GM20000 (cell line): ENCODE measurements at regions not wholly inside any gene's neighbourhood (a gene's known extent, or its start where the extent isn't known, plus 50 kb on each side); places are given as distances from the start of the nearest gene placed in this dataset.
"Not testable (repeated sequence)": the region's sequence is repeated elsewhere in the genome, so short reads cannot be mapped to it uniquely, and the experiment has no call there.

ENCODE experiments used
- DNase-seq: peaks from one replicate; pipeline ENCODE4 v3.0.0; 2012; ENCODE audit warnings: low spot score
- TF ChIP-seq, protein P1 (sequence below): IDR thresholded peaks from 2 replicates; pipeline ENCODE4 v1.5.1; 2012; ENCODE audit warnings: mild to moderate bottlenecking, control low read depth; ENCODE audit errors: extremely low read depth, missing control alignments

- DNase-seq: no peak
- TF ChIP-seq, protein P1, sequence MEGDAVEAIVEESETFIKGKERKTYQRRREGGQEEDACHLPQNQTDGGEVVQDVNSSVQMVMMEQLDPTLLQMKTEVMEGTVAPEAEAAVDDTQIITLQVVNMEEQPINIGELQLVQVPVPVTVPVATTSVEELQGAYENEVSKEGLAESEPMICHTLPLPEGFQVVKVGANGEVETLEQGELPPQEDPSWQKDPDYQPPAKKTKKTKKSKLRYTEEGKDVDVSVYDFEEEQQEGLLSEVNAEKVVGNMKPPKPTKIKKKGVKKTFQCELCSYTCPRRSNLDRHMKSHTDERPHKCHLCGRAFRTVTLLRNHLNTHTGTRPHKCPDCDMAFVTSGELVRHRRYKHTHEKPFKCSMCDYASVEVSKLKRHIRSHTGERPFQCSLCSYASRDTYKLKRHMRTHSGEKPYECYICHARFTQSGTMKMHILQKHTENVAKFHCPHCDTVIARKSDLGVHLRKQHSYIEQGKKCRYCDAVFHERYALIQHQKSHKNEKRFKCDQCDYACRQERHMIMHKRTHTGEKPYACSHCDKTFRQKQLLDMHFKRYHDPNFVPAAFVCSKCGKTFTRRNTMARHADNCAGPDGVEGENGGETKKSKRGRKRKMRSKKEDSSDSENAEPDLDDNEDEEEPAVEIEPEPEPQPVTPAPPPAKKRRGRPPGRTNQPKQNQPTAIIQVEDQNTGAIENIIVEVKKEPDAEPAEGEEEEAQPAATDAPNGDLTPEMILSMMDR: no peak
These were observed 150.8 kb upstream of the RAG2 start for GRCh38 chr11:36748836-36749235.

DNA sequence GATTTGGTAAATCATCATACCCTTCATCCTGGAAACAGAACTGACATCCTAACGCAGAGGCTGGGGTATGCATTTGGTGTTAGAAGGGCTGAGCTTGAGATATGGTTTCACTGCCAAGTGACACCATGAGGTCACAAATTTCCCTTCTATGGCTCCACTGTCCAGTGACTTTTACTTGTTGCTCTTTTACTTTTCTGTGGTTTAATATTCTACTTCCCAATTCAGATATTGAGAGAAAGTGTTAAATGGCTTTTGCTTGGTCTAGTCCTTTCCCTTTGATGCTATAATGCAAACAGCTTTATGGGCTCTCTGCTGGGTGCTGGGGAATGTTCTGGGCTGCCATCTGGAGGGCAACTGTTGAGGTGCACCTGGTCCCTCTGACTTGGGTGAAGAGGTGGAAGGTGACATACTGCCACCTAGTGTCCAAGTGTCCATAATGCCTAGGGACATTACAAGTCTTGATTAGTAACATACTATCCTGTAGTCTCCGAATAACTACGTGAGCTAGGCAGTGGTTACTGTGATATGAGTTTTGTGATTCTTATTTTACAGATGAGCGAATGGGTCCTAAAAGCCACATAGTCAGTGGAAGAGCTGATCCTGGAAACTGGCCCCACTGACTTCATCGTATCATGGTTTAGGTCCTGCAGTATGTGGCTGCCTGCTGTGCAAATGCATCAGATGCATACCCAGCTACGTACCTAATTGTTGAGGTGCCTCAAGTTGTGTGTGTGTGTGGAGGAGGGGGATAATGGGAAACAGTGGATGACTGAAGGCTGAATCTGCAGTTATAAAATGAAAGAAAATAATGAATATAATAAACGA lies 149.1 kb upstream of the RAG2 start:
- TF ChIP-seq, protein P1: peak; percentile 96
- peak; percentile 67 for DNase-seq

DNA sequence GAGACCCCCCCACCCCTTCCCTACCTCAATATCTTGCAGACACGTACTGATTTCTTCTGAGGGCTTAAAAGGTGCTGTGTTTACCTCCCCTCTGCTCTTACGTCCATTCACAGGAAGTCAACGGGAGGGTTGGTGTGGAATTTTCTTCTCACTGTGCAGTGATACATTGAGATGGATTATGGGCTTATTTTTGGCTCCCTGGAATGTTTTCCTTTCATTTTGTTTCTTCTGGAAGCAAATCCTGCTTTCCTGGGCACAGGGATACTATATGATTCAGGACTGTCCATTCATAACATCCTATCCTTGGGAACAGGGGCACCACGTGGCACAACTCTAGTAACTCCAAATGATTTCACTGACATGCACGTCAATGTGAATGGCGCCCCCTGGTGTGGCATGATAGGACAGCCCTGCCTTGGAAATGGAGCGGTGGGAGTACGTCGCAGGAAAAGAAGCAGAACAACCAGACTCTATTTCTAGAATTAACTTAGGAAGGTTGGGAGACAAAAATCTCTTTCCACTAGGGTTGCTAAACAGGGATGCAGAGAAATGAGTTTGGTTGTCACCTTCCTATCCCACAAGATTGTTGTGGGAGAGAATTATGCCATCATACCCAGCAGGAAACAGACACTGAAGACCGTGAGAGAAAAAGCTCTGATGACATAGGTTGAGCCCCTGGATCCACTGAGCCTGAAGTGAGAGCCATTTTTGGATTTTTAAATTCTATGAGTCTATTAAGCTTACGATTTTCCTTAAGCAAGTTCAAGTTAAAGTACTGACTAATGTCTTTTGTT lies 146.5 kb upstream of the RAG2 start:
- DNase-seq: peak; percentile 27
- TF ChIP-seq, protein P1: peak; percentile 75

- peak; percentile 42 for DNase-seq
- TF ChIP-seq, protein P1: no peak
These were observed 145.0 kb upstream of the RAG2 start for GRCh38 chr11:36743039-36743438.

DNA sequence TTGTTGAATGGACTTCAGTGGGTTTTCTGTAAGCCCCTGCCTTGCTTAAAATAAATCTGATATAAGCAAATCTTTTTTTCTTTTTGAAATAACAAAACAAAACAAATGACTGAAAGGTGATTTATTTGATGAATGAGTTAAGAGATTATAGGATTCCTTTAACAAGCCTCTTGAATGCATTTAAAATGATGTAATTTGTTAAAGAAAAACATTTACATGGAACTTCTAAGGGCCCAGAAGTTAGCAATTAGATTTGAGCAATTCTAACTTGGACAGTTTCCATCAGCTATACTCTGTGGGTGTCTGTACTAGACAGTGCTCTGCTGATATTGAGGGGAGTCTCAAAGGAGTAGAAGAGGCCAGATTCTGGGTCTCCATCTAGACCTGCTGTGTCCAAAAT lies 143.5 kb upstream of the RAG2 start:
- TF ChIP-seq, protein P1: no peak
- DNase-seq: no peak

DNA sequence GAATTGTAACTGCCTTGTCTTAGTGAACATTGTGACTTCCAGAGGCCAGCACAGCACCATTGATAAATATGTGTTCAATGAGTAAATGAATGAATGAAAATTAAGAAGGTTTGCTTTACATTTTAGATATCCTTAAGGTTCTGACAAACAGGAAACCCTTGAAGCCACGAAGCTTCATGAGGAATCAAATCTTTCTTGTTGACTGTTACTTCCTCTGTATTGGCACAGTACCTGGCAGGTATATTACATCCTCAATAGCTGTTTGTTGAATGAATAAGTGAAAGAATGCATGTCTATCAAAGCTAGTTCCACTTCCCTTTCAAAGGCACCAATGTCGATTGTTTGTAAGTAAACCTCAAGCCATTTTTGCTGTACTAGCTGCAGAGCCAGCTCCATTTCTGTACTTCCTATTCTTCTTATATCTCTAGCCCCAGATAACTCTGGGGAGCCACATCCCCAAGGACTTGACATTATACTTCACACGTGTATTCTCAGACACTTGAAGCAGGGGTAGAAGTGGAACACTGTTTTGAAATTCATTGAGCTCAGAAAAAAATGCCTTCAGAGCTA lies 140.3 kb upstream of the RAG2 start:
- no peak for DNase-seq
- TF ChIP-seq, protein P1: no peak

- no peak for DNase-seq
- TF ChIP-seq, protein P1: no peak
These were observed 138.1 kb upstream of the RAG2 start for GRCh38 chr11:36736103-36736502.

DNA sequence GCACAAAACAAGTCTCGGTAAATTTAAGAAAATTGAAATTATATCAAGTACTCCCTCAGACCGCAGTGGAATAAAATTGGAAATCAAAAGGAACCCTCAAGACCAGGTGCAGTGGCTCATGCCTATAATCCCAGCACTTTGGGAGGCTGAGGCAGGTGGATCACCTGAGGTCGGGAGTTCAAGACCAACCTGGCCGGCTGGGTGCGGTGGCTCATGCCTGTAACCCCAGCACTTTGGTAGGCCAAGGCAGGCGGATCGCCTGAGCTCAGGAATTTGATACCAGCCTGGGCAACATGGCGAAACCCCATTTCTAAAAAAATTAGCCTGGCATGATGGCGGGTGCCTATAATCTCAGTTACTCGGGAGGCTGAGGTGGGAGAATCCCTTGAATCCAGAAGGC lies 135.7 kb upstream of the RAG2 start:
- not testable (repeated sequence) for DNase-seq
